ENCODE measurements at regions not wholly inside any gene's neighbourhood (a gene's known extent, or its start where the extent isn't known, plus 50 kb on each side); places are given as distances from the start of the nearest gene placed in this dataset.

- no peak for DNase-seq (ENCODE audit: low read depth)
Observed at GRCh38 chr13:44153496-44153895, 220.1 kb upstream of the SERP2 start.

DNA sequence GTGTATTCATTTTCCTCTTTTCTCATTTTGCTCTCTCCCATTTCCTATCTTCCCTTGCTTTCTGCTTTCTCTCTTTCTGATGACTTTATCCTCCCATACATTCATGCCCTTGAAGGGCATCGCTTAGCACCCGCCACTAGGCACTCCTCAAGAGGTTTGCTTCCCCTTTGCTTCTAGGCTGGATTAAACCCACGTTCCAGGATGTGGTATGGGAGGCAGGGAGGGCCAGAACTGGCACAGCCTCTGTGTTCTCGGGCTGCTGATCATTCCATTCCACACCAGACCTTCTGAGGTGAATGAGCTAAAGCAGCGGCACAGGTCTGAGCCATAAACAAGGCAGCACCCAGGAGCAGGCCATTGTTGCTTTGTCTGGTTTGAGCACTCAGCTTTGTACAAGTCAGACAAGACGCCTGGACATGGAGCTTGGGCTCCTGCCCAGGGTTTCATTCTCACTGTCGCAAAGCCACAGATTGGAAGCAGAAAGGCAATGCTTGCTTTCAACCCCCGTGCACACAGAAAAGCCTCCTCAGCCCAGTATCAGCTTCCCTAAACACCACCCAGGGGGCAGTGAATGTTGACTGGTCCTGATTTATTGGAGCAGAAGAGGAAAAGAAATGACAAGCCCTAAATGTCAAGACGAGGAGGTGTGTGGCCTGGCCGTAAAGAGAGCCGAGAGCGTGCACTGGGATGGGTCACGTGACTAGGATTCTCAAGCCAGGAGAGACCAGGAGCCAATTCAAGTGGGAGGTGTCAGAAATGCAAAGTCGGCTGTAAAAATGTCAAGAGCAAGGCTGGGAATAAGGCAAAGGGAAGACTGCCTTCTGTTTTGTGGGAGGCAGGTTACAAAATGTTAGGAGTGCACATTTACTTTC lies 218.0 kb upstream of the SERP2 start:
- DNase-seq (ENCODE audit: low read depth), result no peak

DNA sequence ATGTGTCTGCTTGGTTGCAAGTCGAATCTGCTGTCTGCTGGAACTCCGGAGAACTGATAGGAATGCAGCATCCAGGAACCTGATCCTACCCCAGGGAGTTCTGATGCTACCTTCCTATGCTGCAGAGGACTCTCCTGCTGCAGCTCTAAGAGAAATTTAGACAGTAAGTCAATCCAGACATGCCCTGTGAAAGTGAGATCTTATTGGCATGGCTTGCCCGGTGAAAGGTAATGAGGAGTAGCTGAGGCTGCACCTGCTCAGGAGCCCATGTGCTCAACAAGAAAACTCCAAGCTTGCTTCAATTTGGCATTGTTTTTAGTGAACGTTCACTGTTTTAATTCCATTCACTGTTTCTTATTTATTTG lies 217.3 kb upstream of the SERP2 start:
- no peak for DNase-seq (ENCODE audit: low read depth)

DNA sequence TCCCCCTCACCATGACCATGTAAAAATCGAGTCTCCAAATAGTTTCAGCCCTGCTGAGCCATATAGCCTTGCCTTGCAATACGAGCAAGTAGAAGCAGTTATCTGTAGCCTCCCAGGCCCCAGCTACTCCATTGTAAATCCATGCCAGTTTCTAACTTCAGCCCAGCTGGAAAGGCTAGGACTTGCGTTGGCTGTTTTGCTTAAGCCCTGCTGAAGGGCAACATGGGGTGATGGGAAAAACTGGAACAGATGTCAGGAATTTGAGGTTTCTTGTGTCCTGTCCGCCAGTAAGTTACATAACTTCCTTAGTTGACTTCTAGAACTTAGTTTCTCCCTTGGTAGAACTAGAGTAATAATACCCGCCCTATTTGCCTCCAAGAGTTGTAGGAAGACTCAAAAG lies 216.0 kb upstream of the SERP2 start:
- DNase-seq (ENCODE audit: low read depth), result no peak

DNA sequence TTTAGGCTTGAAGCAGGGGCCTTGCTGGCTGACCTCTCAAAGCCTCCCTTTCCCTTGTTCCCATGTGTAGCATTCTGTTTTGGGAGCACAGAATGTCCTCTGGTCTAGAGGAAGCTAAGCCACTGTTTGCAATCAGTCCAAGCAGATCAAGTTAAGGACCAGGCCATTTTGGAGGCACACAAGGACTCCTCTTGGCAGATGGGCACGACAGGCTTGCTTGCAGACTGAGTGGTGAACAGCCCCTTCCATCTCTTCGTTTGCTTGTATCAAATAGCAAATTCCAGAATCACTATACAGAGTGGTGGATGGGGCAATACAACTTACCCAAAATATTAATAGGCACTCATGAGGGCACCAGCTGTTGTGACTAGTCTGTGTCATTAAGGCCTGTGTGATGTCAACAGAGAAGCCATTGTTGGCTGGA lies 215.5 kb upstream of the SERP2 start:
- no peak for DNase-seq (ENCODE audit: low read depth)

DNA sequence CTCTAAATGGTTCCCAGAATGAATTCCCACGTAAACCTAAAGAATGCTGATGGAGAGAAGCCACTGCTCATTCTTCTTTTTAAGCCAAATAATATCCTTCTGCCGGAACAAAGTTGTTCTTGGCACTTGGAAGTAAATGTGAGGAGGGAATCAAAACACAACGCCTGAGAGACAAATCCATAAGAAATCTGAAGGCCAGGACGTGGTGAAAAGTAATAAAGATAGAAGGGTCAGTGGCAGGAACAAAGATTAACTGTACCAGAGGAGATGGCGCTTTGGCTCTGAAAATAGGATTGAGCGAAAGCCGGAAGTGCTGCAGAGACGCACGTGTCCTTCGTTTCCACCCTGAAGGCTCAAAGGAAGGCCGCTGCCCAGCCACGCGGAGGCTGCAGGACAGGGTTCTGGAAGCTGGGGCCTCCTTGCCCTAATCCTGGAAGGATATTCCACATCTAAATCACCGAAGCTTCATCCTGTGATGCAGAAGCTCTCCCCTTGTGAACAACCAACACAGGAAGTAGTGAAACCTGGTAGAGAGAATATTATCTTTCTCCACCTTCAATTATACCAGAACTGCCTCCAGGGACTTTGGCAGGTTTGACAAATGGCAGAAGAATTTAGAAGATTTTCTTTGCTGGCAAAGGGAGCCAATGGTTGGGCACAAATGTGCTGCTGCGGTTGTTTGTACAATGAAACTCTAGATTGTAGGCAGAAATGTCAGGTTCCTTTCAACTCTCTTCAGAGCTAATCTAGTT lies 214.6 kb upstream of the SERP2 start:
- no peak for DNase-seq (ENCODE audit: low read depth)

- no peak for DNase-seq (ENCODE audit: low read depth)
Observed at GRCh38 chr13:44159633-44160279, 213.9 kb upstream of the SERP2 start.

DNA sequence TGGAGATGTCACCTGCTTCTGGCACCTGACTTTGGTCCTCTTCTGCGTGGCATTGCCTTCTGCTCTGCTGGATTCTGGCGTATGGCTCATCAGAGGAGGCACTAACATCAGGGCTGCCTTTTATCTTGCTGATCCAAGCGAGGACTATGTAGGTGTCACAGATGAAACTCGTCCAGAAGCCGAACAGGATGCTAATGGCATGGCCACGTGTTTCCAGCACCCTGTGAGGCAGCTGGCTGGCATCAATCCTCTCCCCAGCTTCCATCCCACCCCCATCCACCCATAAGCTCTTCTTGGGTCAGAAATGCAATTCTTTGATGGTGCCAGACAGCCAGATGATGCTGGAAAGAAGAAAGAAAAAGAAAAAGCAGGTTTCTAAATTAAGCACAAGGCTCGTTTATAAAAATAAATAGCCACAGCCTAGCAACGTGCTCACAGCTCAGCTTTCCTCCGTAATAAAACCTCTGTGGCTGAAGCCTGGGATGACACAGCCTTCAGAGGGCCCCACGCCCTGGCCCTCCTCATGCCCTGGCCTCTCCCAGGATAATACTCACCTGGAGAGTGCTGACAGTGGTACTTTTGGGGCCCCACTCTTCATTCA lies 212.9 kb upstream of the SERP2 start:
- no peak for DNase-seq (ENCODE audit: low read depth)

DNA sequence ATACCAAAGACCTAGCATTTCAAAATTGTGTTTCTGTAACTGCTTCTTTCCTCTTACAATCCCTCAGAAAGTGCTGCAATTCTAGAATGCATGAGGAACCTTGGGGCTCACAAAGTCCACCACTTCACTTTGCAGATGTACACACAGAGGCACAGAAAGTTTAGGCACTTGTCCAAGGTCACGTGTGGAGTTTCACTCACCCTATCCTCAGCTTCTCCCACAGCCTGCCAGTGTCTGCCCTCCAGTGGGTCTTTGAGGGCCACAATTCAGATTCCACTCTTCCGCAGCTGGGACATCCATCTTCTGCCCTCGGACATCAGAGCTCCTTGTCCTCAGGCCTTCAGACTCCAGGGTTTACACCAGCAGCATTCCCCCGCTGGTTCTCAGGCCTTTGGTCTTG lies 210.5 kb upstream of the SERP2 start:
- DNase-seq (ENCODE audit: low read depth), result no peak

- DNase-seq (ENCODE audit: low read depth), result no peak
Observed at GRCh38 chr13:44165221-44165888, 208.3 kb upstream of the SERP2 start.

GRCh38 chr13:44165889-44166496 lies 207.6 kb upstream of the SERP2 start:
- no peak for DNase-seq (ENCODE audit: low read depth)

DNA sequence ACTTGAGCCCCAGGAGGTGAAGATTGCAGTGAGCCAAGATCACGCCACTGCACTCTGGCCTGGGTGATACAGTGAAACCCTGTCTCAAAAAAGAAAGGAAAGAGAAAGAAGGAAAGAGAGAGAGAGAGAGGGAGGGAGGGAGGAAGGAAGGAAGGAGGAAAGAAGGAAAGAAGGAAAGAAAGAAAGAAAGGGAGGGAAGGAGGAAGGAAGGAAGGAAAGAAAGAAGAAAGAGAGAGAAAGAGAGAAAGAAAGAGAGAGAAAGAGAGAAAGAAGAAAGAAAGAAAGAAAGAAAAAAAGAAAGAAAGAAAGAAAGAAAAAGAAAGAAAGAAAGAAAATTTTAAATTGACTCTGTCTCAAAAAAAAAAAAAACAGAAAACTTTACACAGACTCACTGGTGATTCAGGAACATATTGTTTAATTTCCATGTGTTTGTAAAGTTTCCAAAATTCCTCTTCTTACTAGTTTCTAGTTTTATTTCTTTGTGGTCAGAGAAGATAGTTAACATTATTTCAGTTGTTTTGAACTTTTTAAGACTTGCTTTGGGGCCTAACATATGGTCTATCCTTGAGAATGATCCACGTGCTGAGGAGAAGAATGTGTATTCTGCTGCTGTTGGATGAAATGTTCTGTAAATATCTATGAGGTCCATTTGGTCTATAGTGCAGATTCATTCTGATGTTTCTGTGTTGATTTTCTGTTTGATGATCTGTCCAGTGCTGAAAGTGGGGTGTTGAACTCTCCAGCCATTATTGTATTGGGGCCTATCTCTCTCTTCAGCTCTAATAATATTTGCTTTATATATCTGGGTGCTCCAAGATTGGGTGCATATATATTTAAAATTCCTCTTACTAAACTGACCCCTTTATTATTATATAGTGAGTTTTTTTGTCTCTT lies 204.4 kb upstream of the SERP2 start:
- no peak for DNase-seq (ENCODE audit: low read depth)

DNA sequence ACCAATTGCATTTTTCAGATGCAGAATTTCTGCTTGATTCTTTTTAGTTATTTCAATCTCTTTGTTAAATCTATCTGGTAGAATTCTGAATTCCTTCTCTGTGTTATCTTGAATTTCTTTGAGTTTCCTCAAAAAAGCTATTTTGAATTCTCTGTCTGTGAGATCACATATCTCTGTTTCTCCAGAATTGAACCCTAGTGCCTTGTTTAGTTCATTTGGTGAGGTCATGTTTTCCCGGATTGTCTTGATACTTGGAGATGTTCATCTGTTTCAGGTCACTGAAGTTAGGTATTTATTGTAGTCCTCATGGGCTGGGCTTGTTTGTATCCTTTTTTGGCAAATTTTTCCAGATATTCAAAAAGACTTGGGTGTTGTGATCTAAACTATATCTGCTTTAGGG lies 202.9 kb upstream of the SERP2 start:
- no peak for DNase-seq (ENCODE audit: low read depth)

- DNase-seq (ENCODE audit: low read depth), result no peak
Observed at GRCh38 chr13:44171156-44171555, 202.5 kb upstream of the SERP2 start.

GRCh38 chr13:44171861-44172260 lies 201.8 kb upstream of the SERP2 start:
- DNase-seq (ENCODE audit: low read depth), result no peak

DNA sequence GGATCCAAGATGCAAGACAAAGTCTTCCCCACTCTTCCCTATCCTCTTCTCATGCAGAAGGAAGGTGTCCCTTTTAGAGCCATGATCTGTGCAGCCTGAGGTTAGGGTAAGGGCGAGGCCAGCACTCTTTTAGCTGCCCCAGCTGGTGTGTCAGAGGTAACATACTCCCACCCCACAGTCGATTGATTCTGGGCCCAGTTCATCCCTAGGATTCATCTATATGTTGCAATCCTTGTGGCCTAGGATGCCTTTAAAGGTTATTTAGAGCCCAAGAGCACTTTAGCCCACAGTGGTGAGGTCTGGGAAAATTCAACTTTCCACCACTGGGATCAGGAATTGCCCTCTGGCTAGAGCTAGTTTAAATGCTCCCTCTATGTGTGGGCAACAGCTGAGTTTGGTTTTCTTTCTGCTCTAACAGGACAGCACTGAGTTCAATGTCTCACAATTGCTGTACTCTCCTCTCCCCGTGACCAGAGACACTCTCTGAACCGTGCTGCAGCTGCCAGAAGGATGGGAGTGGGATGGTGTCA lies 201.3 kb upstream of the SERP2 start:
- no peak for DNase-seq (ENCODE audit: low read depth)

GRCh38 chr13:44174769-44175425 lies 198.7 kb upstream of the SERP2 start:
- no peak for DNase-seq (ENCODE audit: low read depth)

DNA sequence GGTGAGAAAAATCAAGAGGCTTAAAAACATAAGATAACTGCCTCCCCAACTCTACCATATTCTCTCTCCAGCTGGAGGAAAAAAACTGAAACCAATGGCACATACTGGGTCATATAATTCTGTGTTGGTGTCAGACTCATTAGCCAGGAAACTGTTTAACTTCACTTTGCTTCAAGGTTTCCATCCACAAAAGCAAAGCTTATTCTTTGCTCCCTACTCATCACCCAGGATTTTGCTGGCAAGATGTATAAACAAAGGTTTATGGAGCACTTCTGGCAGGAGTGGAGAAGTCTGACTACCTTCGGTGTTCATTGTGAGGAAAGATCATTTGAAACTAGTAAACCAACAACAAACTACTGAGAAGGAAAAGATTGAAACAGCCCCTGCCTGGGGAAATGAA lies 197.5 kb upstream of the SERP2 start:
- no peak for DNase-seq (ENCODE audit: low read depth)

DNA sequence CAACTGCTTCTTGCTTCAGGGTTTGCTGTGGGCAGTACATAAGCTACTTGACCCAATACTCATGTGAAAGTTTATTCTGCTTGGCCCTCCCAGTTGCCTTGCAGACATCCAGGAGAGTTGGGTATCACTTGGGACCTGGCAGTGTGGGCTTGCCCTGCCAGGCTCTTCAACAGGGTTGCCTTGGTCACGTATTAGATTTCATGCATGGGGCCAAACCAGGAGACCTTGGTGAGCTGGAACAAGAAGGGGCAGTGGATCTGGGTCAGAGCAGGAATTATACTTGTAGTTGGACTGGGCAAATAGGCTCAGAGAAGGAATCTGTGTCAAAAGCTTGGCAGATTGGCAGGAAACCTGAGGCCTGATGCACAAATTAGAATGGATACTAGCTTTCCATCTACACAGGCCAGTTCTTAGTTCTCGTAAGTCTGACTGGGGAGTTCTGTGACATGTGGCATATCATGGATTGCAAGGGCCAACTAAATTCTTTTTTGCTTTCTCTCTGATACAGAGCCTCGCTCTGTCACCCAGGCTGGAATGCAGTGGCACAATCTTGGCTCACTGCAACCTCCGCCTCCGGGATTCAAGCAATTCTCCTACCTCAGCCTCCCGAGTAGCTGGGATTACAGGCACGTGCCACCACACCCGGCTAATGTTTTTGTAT lies 192.6 kb upstream of the SERP2 start:
- no peak for DNase-seq (ENCODE audit: low read depth)
